HS-5 (cell line): ENCODE measurements at regions not wholly inside any gene's neighbourhood (a gene's known extent, or its start where the extent isn't known, plus 50 kb on each side); places are given as distances from the start of the nearest gene placed in this dataset.
"Not testable (repeated sequence)": the region's sequence is repeated elsewhere in the genome, so short reads cannot be mapped to it uniquely, and the experiment has no call there.

ENCODE experiments used
- DNase-seq: peaks from one replicate; pipeline ENCODE4 v3.0.0-alpha.2; 2012; ENCODE audit warnings: low read depth

GRCh38 chr2:120626566-120626965 is 109.1 kb upstream of the GLI2 start:
- no peak for DNase-seq

GRCh38 chr2:120628248-120628647 is 107.4 kb upstream of the GLI2 start:
- no peak for DNase-seq

- no peak for DNase-seq
Observed at GRCh38 chr2:120629241-120629895, 106.3 kb upstream of the GLI2 start.

DNA sequence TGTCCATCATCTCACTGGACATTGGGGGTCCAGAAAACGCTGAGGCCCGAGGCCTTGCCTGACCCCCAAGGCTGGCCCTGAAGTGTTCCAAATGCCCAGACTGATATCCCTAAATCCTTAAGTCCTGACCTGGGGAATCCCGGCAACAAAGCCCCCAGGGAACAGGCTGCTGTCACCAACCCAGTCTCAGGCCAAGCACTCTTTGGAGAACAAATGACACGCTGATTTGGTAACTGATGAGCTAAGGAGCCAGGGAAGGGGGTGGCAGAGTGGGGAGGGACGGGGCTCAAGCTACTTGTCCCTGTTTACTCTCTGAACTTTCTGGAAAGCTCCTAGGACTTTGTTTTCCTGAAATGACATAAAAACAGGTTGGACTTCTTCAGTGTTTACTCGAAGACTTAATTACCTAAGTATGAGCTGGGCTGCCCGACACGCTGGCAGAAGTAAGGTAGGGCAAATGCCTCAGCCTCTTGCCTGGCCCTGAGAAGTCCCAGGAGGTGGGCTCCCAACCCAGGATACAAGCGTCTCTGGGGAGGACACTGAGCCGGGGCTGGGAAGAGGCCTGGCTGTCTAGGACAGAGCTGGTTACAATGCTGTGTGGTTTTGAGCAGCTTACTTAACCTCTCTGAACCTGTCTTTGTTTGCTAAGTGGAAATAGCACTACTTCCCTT is 105.5 kb upstream of the GLI2 start:
- DNase-seq: no peak

DNA sequence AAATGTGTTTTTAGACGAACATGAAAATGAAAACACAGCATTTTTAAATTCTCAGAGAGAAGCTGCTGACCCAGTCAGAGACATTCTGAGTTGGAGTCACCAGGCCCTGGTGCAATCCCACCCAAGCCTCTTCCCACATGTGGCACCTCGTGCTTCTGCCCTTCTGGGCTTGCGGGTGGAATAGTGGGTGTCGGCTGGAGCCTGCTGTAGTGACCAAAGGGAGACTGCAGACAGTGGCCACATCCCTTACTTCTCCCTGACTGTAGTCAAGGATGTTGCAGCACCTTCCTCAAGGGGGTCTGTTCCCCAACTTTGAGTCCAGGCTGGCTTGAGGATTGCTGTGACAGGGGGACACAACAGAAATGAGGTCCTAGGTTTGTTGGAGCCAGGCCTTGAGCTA is 104.4 kb upstream of the GLI2 start:
- no peak for DNase-seq

- DNase-seq: no peak
Observed at GRCh38 chr2:120631724-120632123, 103.9 kb upstream of the GLI2 start.

DNA sequence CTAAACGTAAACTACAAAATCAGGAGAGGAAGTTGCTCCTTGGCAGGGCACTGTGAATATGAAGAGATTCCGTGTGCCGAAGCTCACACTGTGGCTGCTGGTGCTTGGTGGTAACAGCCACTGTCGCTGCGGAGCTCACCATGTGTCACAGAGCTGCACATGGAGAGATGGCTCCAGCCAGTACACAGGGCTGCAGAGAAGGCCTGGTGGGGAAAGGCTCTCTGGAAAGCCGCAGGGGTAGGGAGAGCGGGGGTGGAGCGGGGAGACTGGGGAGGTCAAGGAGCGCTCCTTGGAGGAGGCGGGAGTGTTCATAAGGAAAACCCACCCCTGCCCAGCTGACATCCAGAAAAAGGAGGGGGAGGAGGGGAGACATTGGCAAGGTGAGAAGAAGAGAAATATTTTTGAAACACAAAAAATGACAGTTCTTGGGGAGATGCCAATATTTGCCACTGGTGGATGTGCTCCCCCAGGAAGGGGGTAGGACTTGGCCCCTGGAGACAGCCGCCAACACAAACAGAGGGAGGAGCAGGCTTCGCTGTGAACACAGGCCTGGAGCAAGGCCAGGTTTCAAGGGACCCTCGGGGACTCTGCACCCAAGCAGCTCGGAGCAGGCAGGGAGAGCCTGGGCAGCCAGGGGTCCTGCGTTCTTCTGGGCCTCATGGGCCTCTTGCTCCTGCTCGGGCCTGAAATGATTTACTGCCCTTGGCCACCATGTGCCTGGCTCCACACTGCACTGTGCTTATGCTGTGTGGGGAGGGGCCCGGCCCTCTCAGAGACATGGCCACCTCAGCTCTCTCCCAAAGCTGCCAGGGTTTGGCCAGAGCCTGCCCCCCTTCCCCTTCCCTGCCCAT is 102.6 kb upstream of the GLI2 start:
- no peak for DNase-seq

DNA sequence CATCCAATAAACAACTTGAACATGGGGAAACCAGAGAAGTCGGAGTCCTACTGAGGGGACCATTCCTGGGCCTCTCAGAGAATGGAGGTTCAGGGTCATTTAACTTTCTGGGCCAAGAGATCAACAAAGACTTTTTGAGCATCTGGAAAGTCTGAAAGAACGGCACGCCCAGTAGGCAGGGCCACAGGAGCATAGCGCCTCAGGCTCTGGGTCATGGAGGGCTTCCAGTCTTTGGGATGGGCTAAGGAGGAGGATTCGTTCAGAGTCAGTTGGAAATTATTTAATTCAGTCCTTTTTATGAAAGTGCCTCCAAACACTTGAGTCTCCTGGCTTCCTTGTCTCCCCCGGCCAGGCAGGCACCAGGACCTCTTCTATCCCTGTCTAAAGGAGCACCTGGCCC is 101.1 kb upstream of the GLI2 start:
- DNase-seq: no peak

- no peak for DNase-seq
Observed at GRCh38 chr2:120635146-120635545, 100.5 kb upstream of the GLI2 start.

- DNase-seq: no peak
Observed at GRCh38 chr2:120637847-120638246, 97.8 kb upstream of the GLI2 start.

DNA sequence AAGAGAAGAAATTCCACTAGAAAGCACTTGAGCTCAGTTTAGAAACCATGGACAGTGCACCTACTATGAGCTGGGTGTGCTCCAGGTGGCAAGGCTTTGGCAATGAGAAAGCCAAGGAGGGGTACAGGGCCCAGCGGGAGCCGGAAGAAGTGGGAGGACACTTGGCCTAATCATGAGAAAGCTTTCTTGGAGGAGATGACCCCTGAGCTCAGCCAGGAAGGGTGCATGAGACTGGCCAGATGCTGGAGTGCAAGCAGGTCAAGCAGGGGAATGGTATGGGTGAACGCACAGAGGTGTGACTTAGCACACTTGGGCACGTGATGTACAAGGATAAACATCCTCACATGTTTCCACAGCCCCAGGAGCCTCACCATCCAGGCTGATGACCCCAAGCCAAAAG is 97.2 kb upstream of the GLI2 start:
- no peak for DNase-seq

DNA sequence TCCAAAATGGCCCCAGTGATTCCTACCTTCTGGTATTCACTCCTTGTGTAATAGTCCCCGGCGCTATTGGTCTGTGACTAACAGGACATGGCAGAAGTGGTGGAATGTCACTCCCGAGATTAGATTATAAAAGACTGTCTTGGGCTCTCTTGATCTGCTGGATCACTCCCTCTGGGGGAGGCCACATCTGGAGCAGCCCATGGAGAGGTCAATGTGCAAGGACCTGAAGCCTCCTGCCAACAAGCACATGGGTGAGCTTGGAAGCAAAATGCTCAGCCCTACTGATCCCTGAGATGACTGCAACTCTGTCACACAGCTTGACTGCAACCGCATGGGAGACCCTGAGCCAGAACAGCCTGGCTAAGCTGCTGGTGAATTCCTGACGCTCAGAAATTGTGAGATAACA is 94.3 kb upstream of the GLI2 start:
- no peak for DNase-seq

DNA sequence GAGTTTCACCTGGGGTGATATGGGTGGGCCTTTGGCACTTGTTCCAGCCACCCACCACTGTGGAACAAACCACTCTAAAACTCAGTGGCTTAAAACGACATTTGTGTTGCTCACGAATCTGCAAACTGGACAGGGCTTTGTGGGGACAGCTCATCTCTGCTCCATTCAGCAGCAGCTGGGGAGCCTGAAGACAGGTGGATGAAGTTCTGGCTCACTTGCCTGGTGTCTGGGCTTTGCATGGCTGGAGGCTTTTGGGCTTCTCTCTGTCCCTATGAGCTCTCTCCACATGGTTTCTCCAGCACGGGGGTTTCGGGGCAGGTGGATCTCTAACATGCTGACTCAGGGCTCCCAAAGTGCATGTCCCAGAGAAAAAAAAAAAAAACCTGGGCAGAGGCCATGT is 93.0 kb upstream of the GLI2 start:
- DNase-seq: no peak

DNA sequence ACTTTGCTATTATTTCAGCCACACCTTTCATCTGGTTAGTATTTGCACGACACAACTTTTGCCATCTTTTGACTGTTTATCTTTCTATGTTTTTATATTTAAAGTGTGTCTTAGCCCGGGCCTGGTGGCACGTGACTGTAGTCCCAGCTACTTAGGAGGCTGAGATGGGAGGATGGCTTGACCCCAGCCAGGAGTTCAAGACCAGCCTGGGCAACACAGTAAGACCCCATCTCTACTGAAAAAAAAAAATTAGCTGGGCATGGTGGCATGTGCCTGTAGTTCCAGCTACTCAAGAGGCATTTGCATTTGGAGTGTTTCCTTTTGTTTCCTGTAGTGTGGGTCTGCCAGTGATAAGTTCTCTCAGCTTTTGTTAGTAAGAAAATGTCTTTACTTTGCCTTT is 88.7 kb upstream of the GLI2 start:
- DNase-seq: no peak

DNA sequence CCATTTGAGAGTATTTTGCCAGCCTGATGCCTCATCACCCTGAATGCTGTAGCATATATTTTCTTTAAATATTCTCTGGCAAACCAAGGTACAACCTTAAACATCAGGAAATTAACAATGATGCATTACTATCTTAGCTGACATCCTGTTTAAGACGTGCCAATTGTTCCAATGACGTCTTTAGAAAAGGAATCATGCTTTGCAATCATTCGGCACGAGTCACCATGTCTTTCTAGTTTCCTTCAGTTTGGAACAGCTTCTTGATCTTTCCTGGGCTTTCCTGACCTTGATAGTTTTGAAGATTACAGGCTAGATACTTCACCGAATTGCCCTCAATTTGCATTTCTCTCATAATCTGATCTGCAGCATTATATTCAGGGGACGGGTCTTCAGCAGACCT is 88.2 kb upstream of the GLI2 start:
- DNase-seq: peak; percentile 85

DNA sequence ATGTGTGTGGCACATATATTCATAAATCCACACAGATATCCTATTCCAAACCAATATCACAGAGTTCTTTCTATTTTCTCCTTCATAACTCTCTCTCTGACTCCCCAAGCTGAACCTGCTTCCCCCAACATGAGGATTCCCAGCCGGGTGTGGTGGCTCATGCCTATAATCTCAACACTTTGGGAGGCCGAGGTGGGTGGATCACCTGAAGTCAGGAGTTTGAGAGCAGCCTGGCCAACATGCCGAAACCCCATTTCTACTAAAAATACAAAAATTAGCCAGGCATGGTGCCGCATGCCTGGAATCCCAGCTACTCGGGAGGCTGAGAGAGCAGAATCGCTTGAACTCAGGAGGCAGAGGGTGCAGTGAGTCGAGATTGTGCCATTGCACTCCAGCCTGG is 86.3 kb upstream of the GLI2 start:
- DNase-seq: not testable (repeated sequence)

GRCh38 chr2:120650022-120650644 is 85.5 kb upstream of the GLI2 start:
- no peak for DNase-seq

DNA sequence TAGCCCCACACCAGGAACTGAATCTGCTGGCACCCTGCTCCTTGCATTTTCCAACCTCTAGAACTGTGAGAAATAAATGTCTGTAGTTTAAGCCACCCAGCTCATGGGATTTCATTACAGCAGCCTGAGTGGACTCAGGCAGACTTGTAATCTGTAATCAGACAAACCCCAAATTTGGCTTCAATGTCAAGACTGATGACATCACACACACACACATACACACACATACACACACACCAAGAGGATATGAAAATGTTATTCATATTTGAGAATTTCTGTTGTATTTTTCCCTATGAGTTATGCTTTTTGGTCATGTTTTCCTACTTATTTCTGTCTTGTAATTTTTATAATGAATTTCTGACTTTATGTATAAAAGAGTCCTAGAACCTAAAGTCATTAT is 83.8 kb upstream of the GLI2 start:
- no peak for DNase-seq

DNA sequence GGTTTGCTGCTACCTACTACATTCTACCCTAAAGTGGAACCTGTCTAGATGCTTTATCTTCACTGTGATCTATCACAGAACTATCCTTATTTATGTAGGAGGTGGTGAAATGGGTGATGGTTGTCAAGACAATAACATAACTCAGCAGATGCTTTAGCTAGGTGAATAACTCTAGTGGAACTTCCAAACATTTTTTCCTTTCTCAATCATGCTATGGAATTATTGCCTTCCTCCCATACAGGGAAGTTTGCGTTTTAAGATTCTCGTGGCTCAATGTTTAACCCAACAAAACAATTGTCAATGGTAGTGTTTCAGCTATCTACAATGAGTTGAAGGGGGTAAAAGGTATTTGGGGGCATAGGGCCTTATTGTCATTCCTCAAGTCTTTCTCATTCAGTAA is 82.6 kb upstream of the GLI2 start:
- DNase-seq: peak; percentile 28

GRCh38 chr2:120653871-120654270 is 81.8 kb upstream of the GLI2 start:
- DNase-seq: no peak

DNA sequence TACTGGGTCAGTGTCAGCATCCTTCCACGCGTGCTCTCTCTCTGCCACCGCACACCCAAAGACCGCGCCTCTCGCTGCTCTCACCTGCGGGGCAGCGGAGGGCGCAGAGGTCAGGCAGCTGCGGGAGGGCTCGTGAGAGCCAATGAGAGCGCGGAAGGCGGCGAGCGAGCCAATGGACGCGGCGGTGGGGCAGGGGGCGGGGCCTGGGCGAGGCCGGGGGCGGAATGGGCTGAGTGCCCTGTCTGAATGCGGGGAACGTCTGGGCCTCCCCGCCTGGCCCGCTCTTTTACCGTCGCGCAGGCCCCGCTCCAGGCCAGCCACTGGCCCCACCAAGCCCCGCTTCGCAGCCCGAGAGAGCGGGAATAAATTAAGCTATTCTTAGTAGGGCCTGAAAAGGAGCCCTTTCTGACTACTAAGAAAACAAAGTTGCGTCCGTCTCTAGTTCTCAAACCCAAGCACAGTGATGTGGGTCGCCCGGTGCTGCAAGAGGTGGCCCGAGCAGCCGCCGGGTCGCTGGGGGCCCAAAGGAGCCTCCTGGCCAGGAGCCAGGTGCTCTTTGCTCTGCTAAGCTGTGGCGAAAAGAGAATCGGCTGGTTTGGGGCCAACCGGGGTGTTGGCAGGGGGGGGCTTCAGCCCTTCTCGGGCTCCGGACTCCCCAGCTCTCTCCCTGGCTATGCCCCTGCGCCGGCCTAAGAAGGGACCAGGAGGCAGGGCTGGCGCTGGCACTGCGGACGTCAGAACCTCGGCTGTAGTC is 81.1 kb upstream of the GLI2 start:
- DNase-seq: no peak
